Motor neuron (in vitro differentiated cells): ENCODE measurements at regions not wholly inside any gene's neighbourhood (a gene's known extent, or its start where the extent isn't known, plus 50 kb on each side); places are given as distances from the start of the nearest gene placed in this dataset.

Experiments used
- ATAC-seq, 8 experiments: fragments of 200-7000 bp; cut with Tn5 transposase; replicated peaks in 6 of 8; 2 replicates each; pipeline ENCODE4 v1.8.0; 2021; ENCODE audit warnings: mild to moderate bottlenecking in 8 of 8, moderate library complexity in 8 of 8
- H3K27ac ChIP-seq, 2 donors: fragments of 250-450 bp; sonication (Bioruptor Pico); 2 replicates each; pipeline ENCODE4 v1.9.0; 2021; ENCODE audit warnings: antibody characterized with exemption in 2 of 2, mild to moderate bottlenecking in 2 of 2, moderate library complexity in 1 of 2
- H3K4me1 ChIP-seq, 2 donors: fragments of 250-450 bp; sonication (Bioruptor Pico); replicated peaks in 1 of 2; 2 replicates each; pipeline ENCODE4 v1.6.1; 2021; ENCODE audit warnings: antibody characterized with exemption in 2 of 2, mild to moderate bottlenecking in 2 of 2, moderate library complexity in 1 of 2
- H3K4me3 ChIP-seq, 5 donors: fragments of 250-450 bp; sonication (Bioruptor Pico); 2 replicates each; pipeline ENCODE4 v1.9.0; 2021; ENCODE audit warnings: antibody characterized with exemption in 5 of 5, mild to moderate bottlenecking in 5 of 5, moderate library complexity in 4 of 5
- WGBS, 10 experiments: fragments of 450-650 bp; shearing (Covaris generic); methylation state at CpG; one replicate each; pipeline ENCODE4 v1.0.0; 2022; 5-methylcytosine and 5-hydroxymethylcytosine counted together
- in situ Hi-C, 9 experiments: fragments of 400-800 bp; cut with MboI; loops; one replicate each; pipeline ENCODE4 v1.15.0; 2021; ENCODE audit warnings: low sequenced_read_pairs in 9 of 9, low pct_unique_long_range_greater_than_20kb in 2 of 9; ENCODE audit not compliant: unreplicated experiment in 9 of 9

DNA sequence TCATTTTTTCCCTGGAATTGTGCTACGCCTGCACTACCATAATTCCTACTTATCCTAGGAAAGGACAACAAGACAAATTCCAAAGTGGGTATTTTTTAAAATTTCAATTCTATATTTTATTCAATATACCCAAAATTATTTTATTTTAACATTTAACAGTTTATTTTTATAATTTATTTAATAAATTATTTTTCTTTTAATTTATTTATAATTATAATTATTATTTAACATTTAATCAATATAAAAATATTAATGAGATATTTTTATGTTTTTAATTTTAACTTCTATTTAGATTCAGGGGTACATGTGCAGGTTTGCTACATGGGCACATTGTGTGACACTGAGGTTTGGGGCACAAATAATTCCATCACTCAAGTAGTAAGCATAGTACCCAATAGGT is 65.6 kb upstream of the VSTM2A start:
- in situ Hi-C loops = no loop called here
- no peak overlapping the region for H3K27ac ChIP-seq
- H3K4me3 ChIP-seq = no peak overlapping the region
- 50 to 100% (median 81%) methylated on average over 1 of the region's 1 CpG; no CpG with 5 or more reads in 4 of the 10 experiments for WGBS, 10 experiments
- peaks cover 0 to 3% of the 10 kb centered on the region in 2 donors for H3K4me1 ChIP-seq
- no peak for ATAC-seq

GRCh38 chr7:54477083-54477482 is 65.1 kb upstream of the VSTM2A start:
- peaks cover 0 to 3% of the 10 kb centered on the region in 2 donors for H3K4me1 ChIP-seq
- no peak overlapping the region for H3K27ac ChIP-seq
- WGBS, 10 experiments = 30 to 100% (median 100%) methylated on average over 1 of the region's 1 CpG; no CpG with 5 or more reads in 1 of the 10 experiments
- no peak overlapping the region for H3K4me3 ChIP-seq
- ATAC-seq = no peak
- in situ Hi-C loops = no loop called here

GRCh38 chr7:54483523-54483922 is 58.7 kb upstream of the VSTM2A start:
- H3K4me1 ChIP-seq = peaks cover 0 to 6% of the 10 kb centered on the region in 2 donors
- no peak overlapping the region for H3K4me3 ChIP-seq
- ATAC-seq = peak in 7 of 8 experiments; percentile 33 to 94 (median 67)
- 13 to 71% (median 37%) methylated on average over 1 to 3 of the region's 3 CpGs; no CpG with 5 or more reads in 4 of the 10 experiments for WGBS, 10 experiments
- in situ Hi-C loops = no loop called here
- H3K27ac ChIP-seq = peak overlapping the region in 1 of 2 donors; percentile 36

DNA sequence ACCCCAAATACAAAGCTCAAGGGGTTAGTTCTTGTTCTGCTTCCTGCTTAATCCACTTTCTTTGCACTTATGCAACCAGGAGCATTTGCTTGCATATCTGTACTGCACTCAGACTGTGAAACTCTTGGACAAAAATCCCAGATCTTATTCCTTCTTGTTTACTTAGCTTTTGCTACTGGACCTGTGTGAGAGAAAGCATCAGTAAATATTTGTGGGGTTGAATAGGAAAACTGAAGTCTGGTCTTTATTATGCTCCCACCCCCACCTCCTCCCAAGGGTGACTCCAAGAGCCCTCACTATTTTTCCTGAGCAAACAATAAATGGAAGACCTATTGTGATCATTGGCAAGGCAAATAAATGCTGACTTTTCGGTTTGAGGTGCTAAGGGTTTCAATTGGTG is 57.1 kb upstream of the VSTM2A start:
- H3K4me1 ChIP-seq = peaks cover 0 to 6% of the 10 kb centered on the region in 2 donors
- WGBS, 10 experiments = 0 to 90% (median 63%) methylated on average over 1 of the region's 1 CpG; no CpG with 5 or more reads in 5 of the 10 experiments
- in situ Hi-C loops = no loop called here

More for the DNA sequence above, 57.1 kb upstream of the VSTM2A start:
- Histone ChIP-seq H3K27ac (no peak overlapping the region), H3K4me3 (no peak overlapping the region)
- ATAC-seq = peak in 1 of 8 experiments; percentile 61
